Stomach smooth muscle (tissue), 2 donors: ENCODE measurements at regions not wholly inside any gene's neighbourhood (a gene's known extent, or its start where the extent isn't known, plus 50 kb on each side); places are given as distances from the start of the nearest gene placed in this dataset.
"Not testable (repeated sequence)": the region's sequence is repeated elsewhere in the genome, so short reads cannot be mapped to it uniquely, and the experiment has no call there.

Source experiments
- H3K27ac ChIP-seq: one replicate; pipeline ENCODE4 v1.7.0; 2013; ENCODE audit warnings: mild to moderate bottlenecking, low read length, inconsistent platforms
- H3K27me3 ChIP-seq, 2 donors: one replicate each; pipeline ENCODE4 v1.7.0; 2013; ENCODE audit warnings: low read length in 2 of 2; ENCODE audit not compliant: insufficient read depth in 2 of 2, control insufficient read depth in 1 of 2
- H3K36me3 ChIP-seq, 2 donors: one replicate each; pipeline ENCODE4 v1.7.0; 2013; ENCODE audit warnings: low read length in 2 of 2; ENCODE audit not compliant: control insufficient read depth in 2 of 2, insufficient read depth in 2 of 2
- H3K4me1 ChIP-seq: one replicate; pipeline ENCODE4 v1.7.0; 2013; ENCODE audit warnings: low read length; ENCODE audit not compliant: control insufficient read depth, insufficient read depth
- H3K4me3 ChIP-seq, 2 donors: one replicate each; pipeline ENCODE4 v1.7.0; 2013; ENCODE audit warnings: low read length in 2 of 2
- H3K9ac ChIP-seq, 2 donors: one replicate each; pipeline ENCODE4 v1.7.0; 2013; ENCODE audit warnings: low read length in 2 of 2, mild to moderate bottlenecking in 1 of 2
- H3K9me3 ChIP-seq, 2 donors: one replicate each; pipeline ENCODE4 v1.7.0; 2013; ENCODE audit warnings: low read length in 2 of 2; ENCODE audit not compliant: control insufficient read depth in 2 of 2
- donor health status: healthy.
- donor health status: Pancreatic carcinoma.

- H3K4me1 ChIP-seq, result no peaks in the 10 kb centered on the region
- no peaks in the 10 kb centered on the region for H3K9me3 ChIP-seq
- no peaks in the 10 kb centered on the region for H3K36me3 ChIP-seq
- H3K27me3 ChIP-seq, result no peaks in the 10 kb centered on the region
- H3K9ac ChIP-seq, result no peak overlapping the region
- no peak overlapping the region for H3K27ac ChIP-seq
- no peak overlapping the region for H3K4me3 ChIP-seq
Measured at GRCh38 chr6:97939440-97940168, 656.6 kb upstream of the MMS22L start.

- Histone ChIP-seq H3K27me3 (no peaks in the 10 kb centered on the region), H3K9ac (no peak overlapping the region), H3K27ac (no peak overlapping the region), H3K9me3 (no peaks in the 10 kb centered on the region), H3K4me3 (no peak overlapping the region), H3K4me1 (no peaks in the 10 kb centered on the region), H3K36me3 (no peaks in the 10 kb centered on the region)
Measured at GRCh38 chr6:97947841-97948240, 664.8 kb upstream of the MMS22L start.

- H3K9me3 ChIP-seq, result peaks cover 0 to 2% of the 10 kb centered on the region in 2 donors
- H3K9ac ChIP-seq, result no peak overlapping the region
- H3K4me3 ChIP-seq, result no peak overlapping the region
- no peaks in the 10 kb centered on the region for H3K36me3 ChIP-seq
- no peaks in the 10 kb centered on the region for H3K27me3 ChIP-seq
- H3K4me1 ChIP-seq, result no peaks in the 10 kb centered on the region
- no peak overlapping the region for H3K27ac ChIP-seq
Measured at GRCh38 chr6:97958134-97958533, 675.1 kb upstream of the MMS22L start.

- Histone ChIP-seq H3K9me3 (no peaks in the 10 kb centered on the region), H3K4me1 (no peaks in the 10 kb centered on the region)
Measured at GRCh38 chr6:97963193-97963592, 680.2 kb upstream of the MMS22L start.

GRCh38 chr6:97969065-97969464 lies 686.0 kb upstream of the MMS22L start:
- no peaks in the 10 kb centered on the region for H3K9me3 ChIP-seq
- H3K27ac ChIP-seq, result no peak overlapping the region
- H3K27me3 ChIP-seq, result no peaks in the 10 kb centered on the region
- H3K4me1 ChIP-seq, result no peaks in the 10 kb centered on the region
- no peak overlapping the region for H3K9ac ChIP-seq
- H3K36me3 ChIP-seq, result no peaks in the 10 kb centered on the region
- H3K4me3 ChIP-seq, result no peak overlapping the region

More at GRCh38 chr6:97963193-97963592, 680.2 kb upstream of the MMS22L start:
- no peak overlapping the region for H3K9ac ChIP-seq
- H3K36me3 ChIP-seq, result no peaks in the 10 kb centered on the region
- no peak overlapping the region for H3K27ac ChIP-seq
- no peak overlapping the region for H3K4me3 ChIP-seq
- no peaks in the 10 kb centered on the region for H3K27me3 ChIP-seq

GRCh38 chr6:97977084-97977483 lies 694.1 kb upstream of the MMS22L start:
- Histone ChIP-seq H3K27me3 (no peaks in the 10 kb centered on the region), H3K9ac (no peak overlapping the region), H3K9me3 (no peaks in the 10 kb centered on the region), H3K4me3 (no peak overlapping the region), H3K27ac (no peak overlapping the region), H3K4me1 (no peaks in the 10 kb centered on the region), H3K36me3 (no peaks in the 10 kb centered on the region)

- Histone ChIP-seq H3K36me3 (no peaks in the 10 kb centered on the region), H3K9ac (no peak overlapping the region), H3K27me3 (no peaks in the 10 kb centered on the region), H3K4me1 (no peaks in the 10 kb centered on the region), H3K9me3 (no peaks in the 10 kb centered on the region), H3K27ac (no peak overlapping the region), H3K4me3 (no peak overlapping the region)
Measured at GRCh38 chr6:97978855-97979271, 695.8 kb upstream of the MMS22L start.

- not testable (repeated sequence) for H3K9ac ChIP-seq, H3K9me3 ChIP-seq, H3K27ac ChIP-seq, H3K4me1 ChIP-seq, H3K4me3 ChIP-seq, H3K27me3 ChIP-seq, H3K36me3 ChIP-seq
Measured at GRCh38 chr6:97979285-97979684, 696.3 kb upstream of the MMS22L start.

GRCh38 chr6:97989451-97989850 lies 706.4 kb upstream of the MMS22L start:
- no peaks in the 10 kb centered on the region for H3K4me1 ChIP-seq
- no peaks in the 10 kb centered on the region for H3K36me3 ChIP-seq
- H3K27ac ChIP-seq, result no peak overlapping the region
- no peaks in the 10 kb centered on the region for H3K27me3 ChIP-seq
- no peak overlapping the region for H3K4me3 ChIP-seq
- no peaks in the 10 kb centered on the region for H3K9me3 ChIP-seq
- H3K9ac ChIP-seq, result no peak overlapping the region

GRCh38 chr6:97995158-97995557 lies 712.1 kb upstream of the MMS22L start:
- Histone ChIP-seq H3K27ac (no peak overlapping the region), H3K36me3 (no peaks in the 10 kb centered on the region), H3K4me1 (no peaks in the 10 kb centered on the region), H3K27me3 (no peaks in the 10 kb centered on the region), H3K9ac (no peak overlapping the region), H3K9me3 (no peaks in the 10 kb centered on the region), H3K4me3 (no peak overlapping the region)

GRCh38 chr6:98002678-98003077 lies 719.7 kb upstream of the MMS22L start:
- Histone ChIP-seq H3K9ac (no peak overlapping the region), H3K4me3 (no peak overlapping the region)

More at GRCh38 chr6:98002678-98003077, 719.7 kb upstream of the MMS22L start:
- Histone ChIP-seq H3K4me1 (no peaks in the 10 kb centered on the region), H3K9me3 (no peaks in the 10 kb centered on the region), H3K27me3 (no peaks in the 10 kb centered on the region), H3K27ac (no peak overlapping the region), H3K36me3 (no peaks in the 10 kb centered on the region)
